Stomach (tissue), 8 donors: ENCODE measurements at regions not wholly inside any gene's neighbourhood (a gene's known extent, or its start where the extent isn't known, plus 50 kb on each side); places are given as distances from the start of the nearest gene placed in this dataset.
A peak's percentile ranks its signal among the peaks of the same experiment; 100 is the strongest.

Source experiments
- DNase-seq, 2 donors: peaks; one replicate each; pipeline versions ENCODE4 v3.0.0 to v3.0.0-alpha.2; 2013 to 2019
- H3K27ac ChIP-seq, 5 donors: fragments of 200-600 bp in 4 of 5; sonication (generic) in 4 of 5; one replicate each; pipeline ENCODE4 v1.5.1; 2013 to 2019; ENCODE audit warnings: mild to moderate bottlenecking in 1 of 5, moderate library complexity in 1 of 5
- H3K27me3 ChIP-seq, 3 donors: fragments of 200-600 bp; sonication (generic); one replicate each; pipeline ENCODE4 v1.5.1; 2017 to 2019; ENCODE audit warnings: mixed run types in 1 of 3
- H3K36me3 ChIP-seq, 4 donors: fragments of 200-600 bp; sonication (generic); 1 replicate in 3 of 4; 2 replicates in 1 of 4; pipeline ENCODE4 v1.5.1; 2016 to 2019
- H3K4me1 ChIP-seq, 4 donors: fragments of 200-600 bp; sonication (generic); one replicate each; pipeline ENCODE4 v1.5.1; 2016 to 2019
- H3K4me3 ChIP-seq, 4 donors: fragments of 200-600 bp; sonication (generic) in 3 of 4; one replicate each; pipeline ENCODE4 v1.5.1; 2016 to 2019; ENCODE audit warnings: mild to moderate bottlenecking in 1 of 4
- H3K9me3 ChIP-seq, 4 donors: fragments of 200-600 bp; sonication (generic); one replicate each; pipeline ENCODE4 v1.5.1; 2016 to 2019
- EP300 ChIP-seq: sonication (generic); formaldehyde crosslinking; IDR thresholded peaks from one replicate; pipeline ENCODE4 v1.6.1; 2017; ENCODE audit warnings: antibody characterized with exemption
- POLR2A ChIP-seq, 4 donors: fragments of 450-650 bp; IDR thresholded peaks; one replicate each; pipeline ENCODE4 v1.6.1; 2016; ENCODE audit warnings: antibody characterized with exemption in 4 of 4, control low read depth in 2 of 4, mild to moderate bottlenecking in 1 of 4, moderate library complexity in 1 of 4
- POLR2AphosphoS5 ChIP-seq, 3 donors: sonication (generic); formaldehyde crosslinking; IDR thresholded peaks; one replicate each; pipeline ENCODE4 v1.6.1; 2016; ENCODE audit warnings: antibody characterized with exemption in 3 of 3
- WGBS, 5 donors: extraction: QIAGEN DNeasy Blood & Tissue Kit in 3 of 5; methylation state at CpG; one replicate each; pipeline versions ENCODE4 v1.1.5 to v1.1.7; 2013 to 2018; 5-methylcytosine and 5-hydroxymethylcytosine counted together
- intact Hi-C: fragments of 100-400 bp; cut with DNase I; formaldehyde crosslinking; loops from one replicate; pipeline ENCODE4 v1.15.1; 2023; ENCODE audit warnings: low total_unique reads
- TF ChIP-seq, protein P1 (sequence below), 7 experiments: fragments of 450-650 bp in 4 of 7; fragments of 200-600 bp in 3 of 7; sonication (generic) in 3 of 7; IDR thresholded peaks; one replicate each; pipeline ENCODE4 v1.5.1; 2016 to 2019; ENCODE audit warnings: antibody characterized with exemption in 7 of 7, control low read depth in 2 of 7, mild to moderate bottlenecking in 1 of 7
- donor health status: healthy with polysubstance abuse.
- donor health status: Bipolar disorder and iron deficiency.
- donor health status: healthy.

DNA sequence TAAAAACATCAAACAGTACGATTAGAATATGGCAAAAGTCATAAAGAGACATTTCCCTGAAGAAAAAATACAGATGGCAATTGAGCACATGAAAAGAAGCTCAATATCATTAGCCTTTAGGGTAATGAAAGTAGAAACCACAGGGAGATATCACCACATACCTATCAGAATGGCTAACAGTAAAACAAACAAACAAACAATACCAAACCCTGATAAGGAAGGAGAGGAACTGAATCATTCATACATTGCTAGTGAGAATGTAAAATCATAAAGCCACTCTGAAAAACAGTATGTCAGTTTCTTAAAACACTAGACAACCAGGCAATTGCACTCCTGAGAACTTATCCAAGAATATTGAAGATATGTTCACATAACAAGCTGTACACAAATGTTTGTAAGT, 1342.5 kb upstream of the SLC10A2 start:
- no peaks in the 10 kb centered on the region for H3K4me1 ChIP-seq

DNA sequence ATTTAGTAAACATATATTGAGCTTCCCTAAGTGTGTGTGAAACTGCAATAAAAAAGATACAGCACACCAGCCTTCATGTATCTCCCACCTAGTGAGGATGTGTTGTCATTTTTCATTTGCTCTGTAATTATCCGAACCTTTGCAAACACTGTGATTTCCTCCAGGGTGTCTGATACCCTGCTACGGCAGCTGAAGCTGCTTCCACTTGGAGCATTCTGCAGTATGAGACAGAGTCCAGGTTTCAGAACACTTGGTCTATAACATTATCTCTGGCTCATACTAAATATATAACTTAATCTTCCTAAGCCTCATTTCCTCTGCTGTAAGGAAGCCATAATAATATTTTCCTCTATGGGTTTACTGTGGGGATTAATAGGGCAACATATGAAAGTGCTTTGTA, 1338.1 kb upstream of the SLC10A2 start:
- Histone ChIP-seq H3K4me3 (no peak overlapping the region), H3K36me3 (no peaks in the 10 kb centered on the region), H3K27ac (no peak overlapping the region), H3K27me3 (no peaks in the 10 kb centered on the region), H3K9me3 (no peaks in the 10 kb centered on the region), H3K4me1 (no peaks in the 10 kb centered on the region)
- intact Hi-C loops, result no loop called here
- 33 to 64% (median 53%) methylated on average over 2 of the region's 2 CpGs for WGBS, 5 donors
- no peak for DNase-seq
- TF ChIP-seq EP300 (no peak), POLR2AphosphoS5 (IDR thresholded peaks at IDR 0.05) (no peak)
- TF ChIP-seq, protein P1, sequence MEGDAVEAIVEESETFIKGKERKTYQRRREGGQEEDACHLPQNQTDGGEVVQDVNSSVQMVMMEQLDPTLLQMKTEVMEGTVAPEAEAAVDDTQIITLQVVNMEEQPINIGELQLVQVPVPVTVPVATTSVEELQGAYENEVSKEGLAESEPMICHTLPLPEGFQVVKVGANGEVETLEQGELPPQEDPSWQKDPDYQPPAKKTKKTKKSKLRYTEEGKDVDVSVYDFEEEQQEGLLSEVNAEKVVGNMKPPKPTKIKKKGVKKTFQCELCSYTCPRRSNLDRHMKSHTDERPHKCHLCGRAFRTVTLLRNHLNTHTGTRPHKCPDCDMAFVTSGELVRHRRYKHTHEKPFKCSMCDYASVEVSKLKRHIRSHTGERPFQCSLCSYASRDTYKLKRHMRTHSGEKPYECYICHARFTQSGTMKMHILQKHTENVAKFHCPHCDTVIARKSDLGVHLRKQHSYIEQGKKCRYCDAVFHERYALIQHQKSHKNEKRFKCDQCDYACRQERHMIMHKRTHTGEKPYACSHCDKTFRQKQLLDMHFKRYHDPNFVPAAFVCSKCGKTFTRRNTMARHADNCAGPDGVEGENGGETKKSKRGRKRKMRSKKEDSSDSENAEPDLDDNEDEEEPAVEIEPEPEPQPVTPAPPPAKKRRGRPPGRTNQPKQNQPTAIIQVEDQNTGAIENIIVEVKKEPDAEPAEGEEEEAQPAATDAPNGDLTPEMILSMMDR (IDR thresholded peaks at IDR 0.05), result no peak

More for the DNA sequence above, 1342.5 kb upstream of the SLC10A2 start:
- intact Hi-C loops, result no loop called here
- Histone ChIP-seq H3K36me3 (no peaks in the 10 kb centered on the region), H3K27ac (no peak overlapping the region), H3K9me3 (no peaks in the 10 kb centered on the region), H3K4me3 (no peak overlapping the region), H3K27me3 (no peaks in the 10 kb centered on the region)
- no peak for DNase-seq
- TF ChIP-seq POLR2AphosphoS5 (IDR thresholded peaks at IDR 0.05) (no peak), POLR2A (IDR thresholded peaks at IDR 0.05) (no peak), EP300 (no peak)
- TF ChIP-seq, protein P1 (IDR thresholded peaks at IDR 0.05), result no peak
- 40 to 65% (median 49%) methylated on average over 1 of the region's 1 CpG for WGBS, 5 donors

DNA sequence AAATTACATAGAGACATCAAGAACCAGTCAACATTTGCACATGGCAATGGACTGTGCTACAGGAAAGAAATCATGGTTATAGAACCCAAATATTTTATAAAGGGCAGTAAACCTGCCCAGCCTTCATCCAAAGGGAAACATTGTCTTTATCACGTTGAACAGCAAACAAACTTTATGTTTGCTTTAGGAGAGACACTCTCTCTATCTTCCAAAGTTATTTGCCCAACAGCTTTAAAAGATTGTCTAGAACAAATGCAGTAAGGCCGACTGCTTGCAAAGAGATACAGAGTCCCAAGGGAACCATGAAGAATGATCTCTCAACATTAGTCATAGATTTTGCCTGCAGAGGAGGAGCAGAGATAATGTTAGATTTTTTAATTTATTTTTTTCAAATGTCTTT, 1323.5 kb upstream of the SLC10A2 start:
- Histone ChIP-seq H3K9me3 (peaks cover 0 to 8% (median 3%) of the 10 kb centered on the region in 4 donors), H3K4me1 (no peaks in the 10 kb centered on the region), H3K27ac (no peak overlapping the region), H3K27me3 (no peaks in the 10 kb centered on the region), H3K4me3 (no peak overlapping the region), H3K36me3 (no peaks in the 10 kb centered on the region)
- 22 to 49% (median 34%) methylated on average over 2 of the region's 2 CpGs for WGBS, 5 donors
- intact Hi-C loops, result no loop called here
- no peak for TF ChIP-seq EP300
- no peak for TF ChIP-seq POLR2AphosphoS5 (IDR thresholded peaks at IDR 0.05)
- TF ChIP-seq POLR2A (IDR thresholded peaks at IDR 0.05), result no peak
- TF ChIP-seq, protein P1 (IDR thresholded peaks at IDR 0.05), result no peak
- peak in 1 of 2 donors; percentile 5 for DNase-seq

DNA sequence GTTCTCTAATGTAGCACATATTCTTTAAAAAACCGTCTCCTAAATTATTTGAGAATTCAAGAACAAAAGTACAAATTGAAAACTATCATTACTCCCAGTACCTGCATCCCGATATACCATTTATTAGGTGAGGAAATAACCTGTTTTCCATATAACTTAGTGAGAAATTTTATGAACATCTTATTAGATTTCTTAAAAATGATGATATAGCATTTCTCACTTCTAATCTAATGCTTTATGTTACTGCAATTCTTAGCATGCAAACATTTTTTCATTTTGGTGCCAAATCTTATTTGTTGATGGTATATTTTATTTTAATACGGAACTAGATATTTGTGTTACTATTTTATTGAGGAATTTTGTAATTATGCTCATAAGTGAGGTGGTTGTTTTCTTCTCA, 1321.3 kb upstream of the SLC10A2 start:
- H3K4me1 ChIP-seq, result no peaks in the 10 kb centered on the region
- DNase-seq, result no peak
- no peak overlapping the region for H3K4me3 ChIP-seq
- no peak overlapping the region for H3K27ac ChIP-seq
- peaks cover 0 to 8% (median 3%) of the 10 kb centered on the region in 4 donors for H3K9me3 ChIP-seq
- 62 to 84% (median 63%) methylated on average over 3 of the region's 3 CpGs for WGBS, 5 donors
- intact Hi-C loops, result no loop called here
- H3K27me3 ChIP-seq, result no peaks in the 10 kb centered on the region
- TF ChIP-seq POLR2AphosphoS5 (IDR thresholded peaks at IDR 0.05) (no peak), EP300 (no peak)
- no peaks in the 10 kb centered on the region for H3K36me3 ChIP-seq

DNA sequence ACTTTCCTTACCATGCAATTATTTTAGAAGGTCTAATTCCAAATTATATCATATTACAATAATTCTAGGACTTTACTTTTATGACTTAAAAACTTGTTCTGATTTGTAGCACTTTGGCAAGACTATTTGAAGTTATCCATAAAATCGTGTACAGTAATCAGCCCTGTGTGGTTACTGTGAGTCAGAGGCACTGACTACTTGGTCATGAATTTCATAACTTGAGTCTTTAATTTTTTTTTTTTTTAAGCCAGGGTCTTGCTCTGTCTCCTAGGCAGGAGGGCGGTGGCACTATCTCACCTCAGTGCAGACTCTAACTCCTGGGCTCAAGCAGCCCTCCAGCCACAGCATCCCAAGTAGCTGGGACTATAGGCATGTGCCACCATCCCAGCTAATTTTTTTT, 1319.2 kb upstream of the SLC10A2 start:
- no peak for DNase-seq
- TF ChIP-seq POLR2AphosphoS5 (IDR thresholded peaks at IDR 0.05) (no peak), POLR2A (IDR thresholded peaks at IDR 0.05) (no peak), EP300 (no peak)
- TF ChIP-seq, protein P1 (IDR thresholded peaks at IDR 0.05), result no peak
- H3K9me3 ChIP-seq, result peaks cover 0 to 12% (median 3%) of the 10 kb centered on the region in 4 donors
- H3K36me3 ChIP-seq, result no peaks in the 10 kb centered on the region
- no peak overlapping the region for H3K4me3 ChIP-seq
- WGBS, 5 donors, result 77 to 82% (median 81%) methylated on average over 2 of the region's 2 CpGs
- no peaks in the 10 kb centered on the region for H3K4me1 ChIP-seq
- H3K27me3 ChIP-seq, result no peaks in the 10 kb centered on the region
- intact Hi-C loops, result no loop called here
- H3K27ac ChIP-seq, result no peak overlapping the region
